Nephron (organoid): ENCODE measurements at regions not wholly inside any gene's neighbourhood (a gene's known extent, or its start where the extent isn't known, plus 50 kb on each side); places are given as distances from the start of the nearest gene placed in this dataset.
"Not testable (repeated sequence)": the region's sequence is repeated elsewhere in the genome, so short reads cannot be mapped to it uniquely, and the experiment has no call there.

Source experiments
- H3K27ac Mint-ChIP-seq, 3 experiments: 2 replicates each; pipeline ENCODE4 v1.8.0; 2020; ENCODE audit warnings: mixed read lengths in 3 of 3, mild to moderate bottlenecking in 2 of 3, moderate library complexity in 1 of 3
- H3K27me3 Mint-ChIP-seq: 2 replicates; pipeline ENCODE4 v1.8.0; 2021; ENCODE audit warnings: low read depth, mild to moderate bottlenecking, moderate library complexity, mixed read lengths
- H3K36me3 Mint-ChIP-seq: 2 replicates; pipeline ENCODE4 v1.8.0; 2020; ENCODE audit warnings: low read depth, mixed read lengths
- H3K4me1 Mint-ChIP-seq: 2 replicates; pipeline ENCODE4 v1.8.0; 2020; ENCODE audit warnings: mixed read lengths
- H3K4me3 Mint-ChIP-seq, 3 experiments: 2 replicates each; pipeline ENCODE4 v1.8.0; 2020; ENCODE audit warnings: mild to moderate bottlenecking in 3 of 3, mixed read lengths in 3 of 3, moderate library complexity in 2 of 3
- H3K9me3 Mint-ChIP-seq: 2 replicates; pipeline ENCODE4 v1.8.0; 2020; ENCODE audit warnings: mixed read lengths
- TF ChIP-seq, protein P1 (sequence below), 3 experiments: fragments of 200-600 bp; sonication (generic); IDR thresholded peaks; one replicate each; pipeline ENCODE4 v1.5.0; 2021; ENCODE audit warnings: antibody characterized with exemption in 3 of 3; ENCODE audit not compliant: unreplicated experiment in 3 of 3

DNA sequence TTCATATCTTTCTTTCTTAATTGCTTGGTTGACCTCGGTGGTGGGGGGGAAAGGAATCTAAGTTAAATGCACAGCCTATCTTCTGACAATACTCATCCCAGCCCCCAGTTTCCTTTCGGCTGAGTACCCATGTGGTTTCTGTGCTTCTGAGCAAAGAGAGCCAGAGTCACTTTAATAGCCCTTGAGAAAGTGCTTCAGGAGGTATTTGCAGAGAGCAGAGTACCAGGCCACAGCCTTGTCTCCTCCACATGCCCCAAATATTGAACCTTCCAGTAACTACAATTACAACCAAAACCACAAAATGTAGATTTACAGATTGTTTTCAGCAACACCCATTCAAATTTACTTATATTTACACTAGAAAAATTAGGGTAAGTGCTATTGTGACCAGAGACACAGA lies 647.4 kb downstream of the NR2F2 start:
- TF ChIP-seq, protein P1, sequence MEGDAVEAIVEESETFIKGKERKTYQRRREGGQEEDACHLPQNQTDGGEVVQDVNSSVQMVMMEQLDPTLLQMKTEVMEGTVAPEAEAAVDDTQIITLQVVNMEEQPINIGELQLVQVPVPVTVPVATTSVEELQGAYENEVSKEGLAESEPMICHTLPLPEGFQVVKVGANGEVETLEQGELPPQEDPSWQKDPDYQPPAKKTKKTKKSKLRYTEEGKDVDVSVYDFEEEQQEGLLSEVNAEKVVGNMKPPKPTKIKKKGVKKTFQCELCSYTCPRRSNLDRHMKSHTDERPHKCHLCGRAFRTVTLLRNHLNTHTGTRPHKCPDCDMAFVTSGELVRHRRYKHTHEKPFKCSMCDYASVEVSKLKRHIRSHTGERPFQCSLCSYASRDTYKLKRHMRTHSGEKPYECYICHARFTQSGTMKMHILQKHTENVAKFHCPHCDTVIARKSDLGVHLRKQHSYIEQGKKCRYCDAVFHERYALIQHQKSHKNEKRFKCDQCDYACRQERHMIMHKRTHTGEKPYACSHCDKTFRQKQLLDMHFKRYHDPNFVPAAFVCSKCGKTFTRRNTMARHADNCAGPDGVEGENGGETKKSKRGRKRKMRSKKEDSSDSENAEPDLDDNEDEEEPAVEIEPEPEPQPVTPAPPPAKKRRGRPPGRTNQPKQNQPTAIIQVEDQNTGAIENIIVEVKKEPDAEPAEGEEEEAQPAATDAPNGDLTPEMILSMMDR (IDR thresholded peaks at IDR 0.05; ENCODE audit: unreplicated experiment in 3 of 3): no peak
- Mint-ChIP-seq H3K27ac (no peak overlapping the region), H3K4me3 (no peak overlapping the region), H3K36me3 (no peaks in the 10 kb centered on the region), H3K27me3 (peaks cover 9% of the 10 kb centered on the region), H3K9me3 (no peaks in the 10 kb centered on the region), H3K4me1 (no peaks in the 10 kb centered on the region)

DNA sequence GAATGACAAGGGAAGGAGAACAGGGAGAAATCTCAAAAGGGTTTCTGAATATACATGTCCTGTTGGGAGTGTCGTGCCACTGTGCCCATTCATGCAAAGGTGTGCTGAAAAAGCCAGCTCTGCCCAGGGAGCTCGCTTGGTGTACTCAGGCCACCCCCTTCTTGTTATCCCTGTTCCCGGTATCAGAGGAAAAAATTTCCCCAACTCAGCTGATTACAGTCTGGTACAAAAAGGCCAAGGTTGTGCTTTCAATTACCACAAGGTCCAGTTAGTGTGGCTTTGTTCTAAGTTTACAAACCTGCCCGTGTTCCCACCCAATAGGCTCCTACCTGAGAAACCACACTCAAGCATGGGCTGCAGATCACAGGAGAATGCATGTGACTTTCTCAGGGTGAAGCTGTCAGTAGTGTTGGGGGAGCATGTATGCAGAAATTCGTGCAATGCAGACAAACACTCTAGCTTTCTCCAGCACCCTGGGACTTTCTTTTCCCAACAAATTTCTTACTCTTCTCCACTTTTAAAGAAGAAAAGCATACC lies 648.5 kb downstream of the NR2F2 start:
- H3K27me3 Mint-ChIP-seq: peaks cover 9% of the 10 kb centered on the region
- no peak overlapping the region for H3K4me3 Mint-ChIP-seq
- no peaks in the 10 kb centered on the region for H3K9me3 Mint-ChIP-seq
- H3K27ac Mint-ChIP-seq: no peak overlapping the region
- TF ChIP-seq, protein P1 (IDR thresholded peaks at IDR 0.05; ENCODE audit: unreplicated experiment in 3 of 3): no peak
- no peaks in the 10 kb centered on the region for H3K4me1 Mint-ChIP-seq
- H3K36me3 Mint-ChIP-seq: no peaks in the 10 kb centered on the region

DNA sequence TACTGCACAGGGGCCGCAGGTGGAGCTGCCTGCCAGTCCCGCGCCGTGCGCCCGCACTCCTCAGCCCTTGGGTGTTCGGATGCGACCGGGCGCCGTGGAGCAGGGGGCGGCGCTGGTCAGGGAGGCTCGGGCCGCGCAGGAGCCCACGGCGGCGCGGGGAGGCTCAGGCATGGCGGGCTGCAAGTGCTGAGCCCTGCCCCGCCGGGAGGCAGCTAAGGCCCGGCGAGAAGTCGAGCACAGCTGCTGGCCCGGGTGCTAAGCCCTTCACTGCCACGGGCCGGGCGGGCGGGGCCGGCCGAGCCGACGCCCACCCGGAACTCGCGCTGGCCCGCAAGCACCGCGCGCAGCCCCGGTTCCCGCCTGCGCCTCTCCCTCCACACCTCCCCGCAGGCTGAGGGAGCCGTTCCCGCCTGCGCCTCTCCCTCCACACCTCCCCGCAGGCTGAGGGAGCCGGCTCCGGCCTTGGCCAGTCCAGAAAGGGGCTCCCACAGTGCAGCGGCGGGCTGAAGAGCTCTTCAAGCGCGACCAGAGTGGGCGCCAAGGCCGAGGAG lies 653.7 kb downstream of the NR2F2 start:
- peak overlapping the region; percentile 68 to 73 (median 70) for H3K4me3 Mint-ChIP-seq
- not testable (repeated sequence) for H3K27me3 Mint-ChIP-seq, H3K4me1 Mint-ChIP-seq, H3K36me3 Mint-ChIP-seq
- H3K27ac Mint-ChIP-seq: peak overlapping the region; percentile 22 to 39 (median 26)
- H3K9me3 Mint-ChIP-seq: peaks cover 13% of the 10 kb centered on the region

DNA sequence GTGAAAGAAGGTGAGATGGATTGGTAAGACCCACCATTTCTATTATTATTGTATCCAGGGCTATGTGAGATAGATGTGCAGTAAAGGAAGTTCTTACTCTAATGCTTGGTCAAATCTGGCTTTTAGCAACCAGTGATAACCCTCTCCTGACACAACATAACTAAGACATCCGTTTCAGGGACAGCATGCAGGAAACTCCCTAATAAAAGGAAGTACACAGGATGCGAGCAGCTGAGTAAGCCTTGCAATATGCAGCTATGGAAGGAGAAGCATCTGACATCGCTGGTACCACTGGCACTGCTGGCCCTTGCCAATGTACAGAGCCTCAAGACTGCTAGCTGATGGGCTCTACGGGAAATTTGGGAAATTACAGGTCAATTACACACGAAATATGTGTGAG lies 662.3 kb downstream of the NR2F2 start:
- H3K4me3 Mint-ChIP-seq: no peak overlapping the region
- no peaks in the 10 kb centered on the region for H3K27me3 Mint-ChIP-seq
- TF ChIP-seq, protein P1 (IDR thresholded peaks at IDR 0.05; ENCODE audit: unreplicated experiment in 3 of 3): no peak
- H3K9me3 Mint-ChIP-seq: peaks cover 30% of the 10 kb centered on the region
- no peaks in the 10 kb centered on the region for H3K4me1 Mint-ChIP-seq
- H3K36me3 Mint-ChIP-seq: peaks cover 7% of the 10 kb centered on the region
- no peak overlapping the region for H3K27ac Mint-ChIP-seq

DNA sequence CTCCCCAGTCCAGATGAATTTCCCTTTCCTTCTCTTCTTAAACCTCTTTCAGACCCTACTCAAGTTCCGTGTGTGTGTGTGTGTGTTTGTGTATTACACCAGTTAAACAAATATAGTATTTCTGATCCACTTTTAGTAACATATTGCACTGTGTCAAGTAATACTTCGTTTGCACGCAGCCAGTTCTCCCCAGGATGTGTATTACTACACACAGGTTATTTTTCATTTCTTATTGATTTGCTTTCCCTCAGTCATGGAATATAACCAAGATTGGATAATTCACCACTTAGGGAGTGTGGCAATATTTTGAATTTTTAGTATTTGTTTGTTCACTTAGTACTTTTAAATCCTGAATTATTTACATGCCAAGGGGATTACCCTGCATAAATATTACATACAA lies 667.0 kb downstream of the NR2F2 start:
- H3K36me3 Mint-ChIP-seq: peaks cover 5% of the 10 kb centered on the region
- H3K4me3 Mint-ChIP-seq: no peak overlapping the region
- TF ChIP-seq, protein P1 (IDR thresholded peaks at IDR 0.05; ENCODE audit: unreplicated experiment in 3 of 3): no peak
- no peaks in the 10 kb centered on the region for H3K4me1 Mint-ChIP-seq
- H3K27ac Mint-ChIP-seq: no peak overlapping the region
- H3K9me3 Mint-ChIP-seq: peaks cover 9% of the 10 kb centered on the region
- H3K27me3 Mint-ChIP-seq: no peaks in the 10 kb centered on the region

DNA sequence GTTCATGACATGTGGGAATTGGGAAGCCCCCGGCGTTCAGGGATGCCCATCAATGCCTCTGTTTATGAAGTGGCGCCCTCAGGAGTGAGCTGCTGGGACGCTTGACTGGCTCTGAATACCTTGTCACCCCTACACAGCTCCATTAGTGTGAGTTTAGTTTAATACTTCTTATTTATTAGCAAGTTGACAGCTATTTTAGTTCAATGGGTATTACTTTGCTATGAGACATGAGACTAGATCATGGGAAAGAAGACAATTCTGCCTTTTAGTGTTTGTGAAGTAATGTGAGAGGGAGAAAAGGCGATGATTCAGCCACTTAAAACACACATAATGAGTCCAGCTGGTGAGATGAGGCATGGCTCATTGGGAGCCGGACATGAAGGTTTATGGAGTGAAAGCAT lies 678.5 kb downstream of the NR2F2 start:
- Mint-ChIP-seq H3K4me3 (no peak overlapping the region), H3K9me3 (peaks cover 2% of the 10 kb centered on the region), H3K4me1 (peaks cover 5% of the 10 kb centered on the region), H3K36me3 (no peaks in the 10 kb centered on the region), H3K27me3 (no peaks in the 10 kb centered on the region), H3K27ac (peak overlapping the region in 1 of 3 experiments; percentile 6)
- TF ChIP-seq, protein P1 (IDR thresholded peaks at IDR 0.05; ENCODE audit: unreplicated experiment in 3 of 3): no peak
